ENCODE measurements at regions not wholly inside any gene's neighbourhood (a gene's known extent, or its start where the extent isn't known, plus 50 kb on each side); places are given as distances from the start of the nearest gene placed in this dataset.

DNA sequence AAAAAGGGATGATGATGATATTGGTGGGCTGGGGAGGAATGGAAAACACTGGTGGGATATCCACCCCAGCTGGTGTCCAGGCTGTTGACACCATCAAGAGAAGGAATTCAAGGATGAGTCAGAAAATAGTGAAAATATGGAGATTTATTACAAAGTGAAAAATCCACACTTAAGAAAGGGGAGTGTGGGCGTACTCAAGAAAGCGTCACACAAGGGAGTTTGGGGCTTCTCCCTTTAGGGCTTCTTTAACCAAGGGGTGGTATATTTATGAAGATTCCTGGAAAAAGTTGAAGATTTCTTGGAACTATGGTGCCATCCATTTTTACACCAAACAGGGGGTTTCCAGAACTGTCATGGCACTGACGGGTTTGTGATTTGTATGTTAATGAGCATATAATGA, 63.1 kb upstream of the ARID2 start:
- Histone ChIP-seq H3K4me3 (ENCODE audit: low read depth, low read length) (no peak overlapping the region), H3K9me3 (no peaks in the 10 kb centered on the region), H3K27me3 (peaks cover 3% of the 10 kb centered on the region; the same call in 1 of the 2 replicates), H3K36me3 (no peaks in the 10 kb centered on the region), H3K4me1 (no peaks in the 10 kb centered on the region)
- TF ChIP-seq, protein P1, sequence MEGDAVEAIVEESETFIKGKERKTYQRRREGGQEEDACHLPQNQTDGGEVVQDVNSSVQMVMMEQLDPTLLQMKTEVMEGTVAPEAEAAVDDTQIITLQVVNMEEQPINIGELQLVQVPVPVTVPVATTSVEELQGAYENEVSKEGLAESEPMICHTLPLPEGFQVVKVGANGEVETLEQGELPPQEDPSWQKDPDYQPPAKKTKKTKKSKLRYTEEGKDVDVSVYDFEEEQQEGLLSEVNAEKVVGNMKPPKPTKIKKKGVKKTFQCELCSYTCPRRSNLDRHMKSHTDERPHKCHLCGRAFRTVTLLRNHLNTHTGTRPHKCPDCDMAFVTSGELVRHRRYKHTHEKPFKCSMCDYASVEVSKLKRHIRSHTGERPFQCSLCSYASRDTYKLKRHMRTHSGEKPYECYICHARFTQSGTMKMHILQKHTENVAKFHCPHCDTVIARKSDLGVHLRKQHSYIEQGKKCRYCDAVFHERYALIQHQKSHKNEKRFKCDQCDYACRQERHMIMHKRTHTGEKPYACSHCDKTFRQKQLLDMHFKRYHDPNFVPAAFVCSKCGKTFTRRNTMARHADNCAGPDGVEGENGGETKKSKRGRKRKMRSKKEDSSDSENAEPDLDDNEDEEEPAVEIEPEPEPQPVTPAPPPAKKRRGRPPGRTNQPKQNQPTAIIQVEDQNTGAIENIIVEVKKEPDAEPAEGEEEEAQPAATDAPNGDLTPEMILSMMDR (IDR thresholded peaks at IDR 0.05; ENCODE audit: low read depth, low read length): no peak
- DNase-seq: no peak

DNA sequence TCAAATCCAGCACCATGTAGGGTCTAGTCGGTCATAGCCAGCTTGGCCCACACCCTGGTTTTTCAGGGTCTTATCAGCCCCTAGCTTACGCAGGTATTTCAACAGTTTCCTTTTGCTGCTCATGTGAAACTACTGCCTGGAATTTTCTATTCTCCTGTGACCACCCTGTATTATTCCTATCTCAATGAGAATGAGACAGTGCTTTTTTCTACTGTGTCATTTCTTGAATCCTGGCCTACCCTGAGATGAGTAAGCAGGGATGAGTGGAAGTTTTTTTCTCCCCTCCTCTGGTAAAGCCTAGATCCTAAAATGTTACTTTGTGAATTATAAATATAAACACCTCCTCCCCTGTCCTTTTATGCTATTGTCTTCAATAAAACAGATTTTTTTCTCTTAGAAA, 62.7 kb upstream of the ARID2 start:
- H3K4me1 ChIP-seq: no peaks in the 10 kb centered on the region
- no peaks in the 10 kb centered on the region for H3K36me3 ChIP-seq
- H3K27me3 ChIP-seq: peaks cover 3% of the 10 kb centered on the region; the same call in 1 of the 2 replicates
- TF ChIP-seq, protein P1 (IDR thresholded peaks at IDR 0.05; ENCODE audit: low read depth, low read length): no peak
- no peak overlapping the region for H3K4me3 ChIP-seq (ENCODE audit: low read depth, low read length)
- DNase-seq: no peak
- H3K9me3 ChIP-seq: no peaks in the 10 kb centered on the region

DNA sequence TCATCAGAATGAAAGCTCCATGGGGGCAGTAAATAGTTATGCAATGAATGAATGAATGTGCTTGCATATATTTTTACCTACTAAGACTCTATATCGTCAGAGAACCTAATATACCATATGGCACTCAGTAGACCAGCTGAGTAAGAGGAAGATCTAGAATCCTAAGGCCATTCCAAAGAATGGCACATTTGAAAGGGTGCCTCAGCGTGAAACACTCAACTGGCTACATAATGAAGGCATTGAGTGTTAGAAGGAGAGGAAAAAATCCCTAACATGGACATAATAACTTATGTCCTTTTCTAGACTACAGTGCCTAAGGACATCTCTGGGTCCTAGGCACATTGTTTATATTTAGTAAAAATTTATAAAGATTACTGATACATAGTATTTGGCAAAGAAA, 61.7 kb upstream of the ARID2 start:
- no peak overlapping the region for H3K4me3 ChIP-seq (ENCODE audit: low read depth, low read length)
- H3K9me3 ChIP-seq: no peaks in the 10 kb centered on the region
- H3K27me3 ChIP-seq: peaks cover 3% of the 10 kb centered on the region; the same call in 1 of the 2 replicates
- H3K4me1 ChIP-seq: no peaks in the 10 kb centered on the region
- TF ChIP-seq, protein P1 (IDR thresholded peaks at IDR 0.05; ENCODE audit: low read depth, low read length): no peak
- DNase-seq: no peak
- H3K36me3 ChIP-seq: no peaks in the 10 kb centered on the region

DNA sequence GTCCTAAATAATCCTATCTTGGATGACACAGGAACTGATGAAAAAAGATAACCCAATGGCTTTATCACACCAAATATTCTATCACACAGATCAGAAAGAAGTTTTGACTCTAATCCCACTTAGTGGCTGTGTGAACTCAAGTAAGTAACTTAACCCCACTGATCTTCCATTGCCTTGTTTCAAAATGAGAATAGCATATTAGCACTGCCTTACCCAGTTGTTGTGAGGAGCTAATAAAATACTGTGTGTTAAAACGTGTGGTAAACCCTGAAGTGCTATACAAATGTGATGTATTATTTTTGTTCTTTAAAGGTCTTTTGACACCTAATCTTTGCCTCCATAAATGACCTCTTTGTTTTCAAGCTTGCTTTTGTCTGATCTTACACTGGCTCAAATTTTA, 60.9 kb upstream of the ARID2 start:
- TF ChIP-seq, protein P1 (IDR thresholded peaks at IDR 0.05; ENCODE audit: low read depth, low read length): no peak
- Histone ChIP-seq H3K4me1 (no peaks in the 10 kb centered on the region), H3K36me3 (no peaks in the 10 kb centered on the region), H3K4me3 (ENCODE audit: low read depth, low read length) (no peak overlapping the region), H3K9me3 (no peaks in the 10 kb centered on the region), H3K27me3 (peaks cover 3% of the 10 kb centered on the region; the same call in 1 of the 2 replicates)
- DNase-seq: no peak

DNA sequence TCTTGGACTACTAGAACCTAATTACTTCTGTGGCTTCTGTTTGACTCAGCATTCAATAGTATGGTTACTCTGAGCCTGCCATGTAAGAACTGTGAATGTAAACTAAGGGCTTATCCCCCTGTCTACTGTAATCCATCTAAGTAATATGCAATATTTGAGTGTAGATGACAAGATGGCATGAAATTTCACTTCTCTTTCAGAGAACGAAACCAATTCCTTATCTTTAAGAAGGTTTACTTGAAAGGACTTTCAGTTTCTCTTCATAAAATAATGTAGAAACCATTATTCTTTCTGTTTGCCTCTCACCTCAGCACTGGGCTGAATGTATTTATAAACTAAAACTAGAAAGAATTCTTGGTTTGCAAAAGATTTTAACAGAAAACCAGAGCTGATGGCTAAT, 60.4 kb upstream of the ARID2 start:
- H3K4me3 ChIP-seq (ENCODE audit: low read depth, low read length): no peak overlapping the region
- no peaks in the 10 kb centered on the region for H3K9me3 ChIP-seq
- TF ChIP-seq, protein P1 (IDR thresholded peaks at IDR 0.05; ENCODE audit: low read depth, low read length): no peak
- H3K4me1 ChIP-seq: no peaks in the 10 kb centered on the region
- peaks cover 3% of the 10 kb centered on the region; the same call in 1 of the 2 replicates for H3K27me3 ChIP-seq
- no peaks in the 10 kb centered on the region for H3K36me3 ChIP-seq
- DNase-seq: no peak

DNA sequence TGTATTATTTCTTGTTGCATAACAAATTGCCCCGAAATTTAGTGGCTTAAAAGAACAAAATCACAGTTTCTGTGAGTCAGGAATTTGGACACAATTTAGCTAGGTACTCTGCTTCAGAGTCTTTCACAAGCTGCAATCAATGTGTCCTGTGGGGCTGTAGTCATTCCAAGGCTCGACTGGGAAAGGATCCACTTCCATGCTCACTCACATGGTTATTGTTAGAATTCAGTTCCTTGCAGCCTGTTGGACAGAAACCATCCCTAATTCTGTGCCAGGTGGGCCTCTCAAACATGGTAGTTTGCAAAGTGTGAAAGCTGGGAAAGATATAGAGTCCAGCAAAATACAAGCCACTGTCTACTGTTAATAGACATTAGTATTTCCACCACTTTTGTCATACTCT, 59.7 kb upstream of the ARID2 start:
- no peak for DNase-seq
- H3K27me3 ChIP-seq: peaks cover 3% of the 10 kb centered on the region; the same call in 1 of the 2 replicates
- TF ChIP-seq, protein P1 (IDR thresholded peaks at IDR 0.05; ENCODE audit: low read depth, low read length): no peak
- no peak overlapping the region for H3K4me3 ChIP-seq (ENCODE audit: low read depth, low read length)
- no peaks in the 10 kb centered on the region for H3K4me1 ChIP-seq
- H3K36me3 ChIP-seq: no peaks in the 10 kb centered on the region
- H3K9me3 ChIP-seq: no peaks in the 10 kb centered on the region

All from BE2C (cell line).